Calu3 (cell line): ENCODE measurements at regions not wholly inside any gene's neighbourhood (a gene's known extent, or its start where the extent isn't known, plus 50 kb on each side); places are given as distances from the start of the nearest gene placed in this dataset.
A peak's percentile ranks its signal among the peaks of the same experiment; 100 is the strongest.

Experiments
- BruUV-seq: library from RNA; stranded (reverse); fragments of 400-500 nt; replicated peaks from 2 replicates; lab custom pipeline; 2021; lab: Mats Ljungman, UMichigan
- CTCF ChIA-PET: fragments of 300-600 bp; sonication (Branson Sonifier 250); formaldehyde crosslinking; loops from one replicate; lab custom pipeline; 2022; ENCODE audit warnings: antibody characterized with exemption; lab: Charles Lee
- DNase-seq: peaks from one replicate; pipeline ENCODE4 v3.0.0; 2022
- H3K27ac Mint-ChIP-seq: one replicate; pipeline ENCODE4 v1.8.0; 2022; ENCODE audit warnings: mixed read lengths; ENCODE audit not compliant: unreplicated experiment
- H3K27me3 Mint-ChIP-seq: one replicate; pipeline ENCODE4 v1.8.0; 2022; ENCODE audit warnings: mixed read lengths; ENCODE audit not compliant: unreplicated experiment
- H3K36me3 Mint-ChIP-seq: one replicate; pipeline ENCODE4 v1.8.0; 2022; ENCODE audit warnings: mild to moderate bottlenecking, moderate library complexity, mixed read lengths; ENCODE audit not compliant: insufficient read depth, unreplicated experiment
- H3K4me1 Mint-ChIP-seq: one replicate; pipeline ENCODE4 v1.8.0; 2022; ENCODE audit warnings: mild to moderate bottlenecking, low read depth, mixed read lengths; ENCODE audit not compliant: unreplicated experiment
- H3K4me3 Mint-ChIP-seq: one replicate; pipeline ENCODE4 v1.8.0; 2022; ENCODE audit warnings: mild to moderate bottlenecking, low read depth, moderate library complexity, mixed read lengths; ENCODE audit not compliant: unreplicated experiment
- H3K9me3 Mint-ChIP-seq: one replicate; pipeline ENCODE4 v1.8.0; 2022; ENCODE audit warnings: low read depth, mixed read lengths; ENCODE audit not compliant: unreplicated experiment
- CTCF ChIP-seq: fragments of 200-600 bp; IDR thresholded peaks from one replicate; pipeline ENCODE4 v1.8.0; 2022; ENCODE audit warnings: antibody characterized with exemption; ENCODE audit not compliant: unreplicated experiment
- intact Hi-C: fragments of 100-400 bp; cut with micrococcal nuclease; formaldehyde crosslinking; loops from one replicate; pipeline ENCODE4 v1.10.0; 2022; ENCODE audit not compliant: unreplicated experiment

DNA sequence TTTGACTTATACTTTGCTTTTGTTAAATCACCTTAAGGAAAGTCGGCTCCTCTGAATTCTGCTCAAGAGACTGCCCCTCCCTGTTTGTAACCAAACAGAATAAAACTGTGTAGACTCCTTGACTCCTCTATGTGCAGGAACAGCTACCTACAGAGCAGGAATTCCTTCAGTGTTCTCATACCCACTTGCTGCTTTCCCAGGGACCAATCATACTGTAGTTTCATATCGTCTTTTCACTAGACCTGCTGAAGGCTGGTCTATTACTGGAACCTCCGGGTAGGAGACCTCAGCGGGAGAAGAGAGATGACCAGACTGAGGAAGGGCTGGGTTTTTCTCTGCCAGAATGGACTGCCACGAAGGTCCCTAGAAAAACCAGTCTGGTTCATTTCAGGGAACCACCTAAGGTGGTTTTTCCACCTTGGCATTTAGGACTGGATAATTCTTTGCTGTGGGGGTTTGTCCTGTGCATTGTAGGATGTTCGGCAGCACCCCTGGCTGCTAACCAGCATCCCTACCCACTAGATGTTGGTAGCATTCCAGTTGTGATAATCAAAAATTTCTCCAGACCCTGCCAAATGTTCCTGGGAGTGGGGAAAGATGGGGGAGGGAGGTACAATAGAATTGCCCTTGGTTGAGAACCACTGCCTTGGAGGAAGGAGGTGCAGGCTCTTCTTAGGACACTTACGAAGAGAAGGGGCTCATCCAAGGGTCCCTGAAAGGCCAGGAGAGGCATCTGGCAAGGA is 80.5 kb downstream of the DNAAF9 start:
- Mint-ChIP-seq H3K4me3 (no peak overlapping the region), H3K4me1 (no peaks in the 10 kb centered on the region), H3K9me3 (no peaks in the 10 kb centered on the region), H3K36me3 (no peaks in the 10 kb centered on the region), H3K27me3 (no peaks in the 10 kb centered on the region), H3K27ac (no peak overlapping the region)
- DNase-seq: no peak
- TF ChIP-seq CTCF: no peak
- CTCF ChIA-PET: no interaction called here
- intact Hi-C loops: no loop called here
- BruUV-seq: no TSS peak

GRCh38 chr20:3325864-3326263 is 81.6 kb downstream of the DNAAF9 start:
- no peak for DNase-seq
- Mint-ChIP-seq H3K9me3 (no peaks in the 10 kb centered on the region), H3K27me3 (no peaks in the 10 kb centered on the region), H3K4me3 (no peak overlapping the region), H3K4me1 (no peaks in the 10 kb centered on the region), H3K36me3 (no peaks in the 10 kb centered on the region), H3K27ac (no peak overlapping the region)
- no TSS peak for BruUV-seq
- intact Hi-C loops: no loop called here
- no peak for TF ChIP-seq CTCF
- CTCF ChIA-PET: interaction anchor here (0.5 kb wide), 1 partner anchor 9 kb away, joined by 6 read pairs; no protein-coding TSS in a partner anchor

GRCh38 chr20:3323398-3323797 is 84.1 kb downstream of the DNAAF9 start:
- intact Hi-C loops: no loop called here
- CTCF ChIA-PET: no interaction called here
- peak; percentile 1 for DNase-seq

DNA sequence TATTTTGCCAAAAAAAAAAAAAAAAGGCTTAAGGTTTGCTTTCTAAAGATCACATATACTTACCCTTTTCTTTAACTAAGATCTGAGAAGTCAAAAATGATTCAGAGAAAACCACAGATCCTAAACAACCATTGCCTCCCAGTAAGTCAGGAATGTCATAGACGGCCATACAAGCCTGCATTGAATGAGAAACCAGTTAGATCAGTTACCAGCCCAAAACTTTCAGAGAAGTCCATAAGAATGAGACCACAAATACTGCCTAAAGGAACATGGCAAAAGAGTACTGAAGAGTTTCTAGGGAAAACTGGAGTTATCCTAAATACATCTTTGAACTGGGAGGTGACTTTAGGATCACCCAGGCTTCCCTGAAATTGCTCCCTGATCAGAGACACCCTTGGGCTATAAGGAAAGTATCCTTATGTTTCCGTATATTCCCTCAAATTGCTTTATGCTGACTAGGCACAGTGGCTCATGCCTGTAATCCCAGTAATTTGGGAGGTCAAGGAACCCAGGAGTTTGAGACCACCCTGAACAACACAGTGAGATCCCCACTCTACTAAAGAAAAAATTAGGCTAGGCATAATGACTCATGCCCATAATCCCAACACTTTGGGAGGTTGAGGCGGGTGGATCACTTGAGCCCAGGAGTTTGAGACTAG is 79.4 kb upstream of the SLC4A11 start:
- CTCF ChIA-PET: no interaction called here
- no peak for DNase-seq

More at GRCh38 chr20:3323398-3323797, 84.1 kb downstream of the DNAAF9 start:
- Mint-ChIP-seq H3K4me3 (no peak overlapping the region), H3K27ac (no peak overlapping the region), H3K4me1 (no peaks in the 10 kb centered on the region), H3K9me3 (no peaks in the 10 kb centered on the region), H3K27me3 (no peaks in the 10 kb centered on the region), H3K36me3 (no peaks in the 10 kb centered on the region)
- no peak for TF ChIP-seq CTCF
- BruUV-seq: no TSS peak

More for the DNA sequence above, 79.4 kb upstream of the SLC4A11 start:
- Mint-ChIP-seq H3K4me3 (no peak overlapping the region), H3K4me1 (no peaks in the 10 kb centered on the region), H3K27me3 (no peaks in the 10 kb centered on the region), H3K27ac (no peak overlapping the region), H3K36me3 (peaks cover 5% of the 10 kb centered on the region), H3K9me3 (no peaks in the 10 kb centered on the region)
- no TSS peak for BruUV-seq
- intact Hi-C loops: no loop called here
- no peak for TF ChIP-seq CTCF
